H9 (cell line): ENCODE measurements at regions not wholly inside any gene's neighbourhood (a gene's known extent, or its start where the extent isn't known, plus 50 kb on each side); places are given as distances from the start of the nearest gene placed in this dataset.

ENCODE experiments used
- DNase-seq: peaks from one replicate; pipeline ENCODE4 v3.0.0-alpha.2; 2017
- H2AFZ ChIP-seq: one replicate; pipeline ENCODE4 v1.6.1; 2013; ENCODE audit warnings: mild to moderate bottlenecking, low read length, control low read depth, moderate library complexity
- H2AK5ac ChIP-seq: 2 replicates; pipeline ENCODE4 v1.6.1; 2013; ENCODE audit warnings: low read length, control low read depth, mixed read lengths; ENCODE audit not compliant: insufficient read length
- H2BK120ac ChIP-seq: one replicate; pipeline ENCODE4 v1.6.1; 2013; ENCODE audit warnings: low read depth, mild to moderate bottlenecking, low read length, control low read depth, inconsistent platforms; ENCODE audit not compliant: poor library complexity, severe bottlenecking
- H2BK12ac ChIP-seq: 2 replicates; pipeline ENCODE4 v1.6.1; 2013; ENCODE audit warnings: low read length, control low read depth, mixed read lengths, low read depth; ENCODE audit not compliant: insufficient read length
- H2BK15ac ChIP-seq: 2 replicates; pipeline ENCODE4 v1.6.1; 2013; ENCODE audit warnings: low read depth, low read length, control low read depth
- H2BK20ac ChIP-seq: one replicate; pipeline ENCODE4 v1.6.1; 2013; ENCODE audit warnings: low read depth, mild to moderate bottlenecking, low read length, control low read depth, inconsistent platforms; ENCODE audit not compliant: poor library complexity, severe bottlenecking
- H2BK5ac ChIP-seq: 2 replicates; pipeline ENCODE4 v1.6.1; 2013; ENCODE audit warnings: low read length, control low read depth, mixed read lengths; ENCODE audit not compliant: insufficient read length
- H3K14ac ChIP-seq: 2 replicates; pipeline ENCODE4 v1.6.1; 2013; ENCODE audit warnings: low read length, control low read depth; ENCODE audit not compliant: insufficient read depth
- H3K18ac ChIP-seq: 2 replicates; pipeline ENCODE4 v1.6.1; 2013; ENCODE audit warnings: low read depth, mild to moderate bottlenecking, mixed read lengths, low read length, control low read depth; ENCODE audit not compliant: insufficient read length
- H3K23ac ChIP-seq: 2 replicates; pipeline ENCODE4 v1.6.1; 2013; ENCODE audit warnings: low read length, control low read depth, mixed read lengths, low read depth; ENCODE audit not compliant: insufficient read length
- H3K23me2 ChIP-seq: 2 replicates; pipeline ENCODE4 v1.6.1; 2013; ENCODE audit warnings: low read depth, mild to moderate bottlenecking, mixed read lengths, low read length, control low read depth; ENCODE audit not compliant: insufficient read length, poor library complexity, severe bottlenecking
- H3K27ac ChIP-seq: 2 replicates; pipeline ENCODE4 v1.5.1; 2013; ENCODE audit warnings: low read length, control low read depth, mixed read lengths, low read depth; ENCODE audit not compliant: insufficient read length
- H3K27me3 ChIP-seq: 2 replicates; pipeline ENCODE4 v1.6.1; 2013; ENCODE audit warnings: low read length, control low read depth, inconsistent platforms; ENCODE audit not compliant: insufficient read depth
- H3K4ac ChIP-seq: 2 replicates; pipeline ENCODE4 v1.6.1; 2013; ENCODE audit warnings: low read depth, mild to moderate bottlenecking, control low read depth, inconsistent platforms, low read length, moderate library complexity
- H3K4me1 ChIP-seq: 2 replicates; pipeline ENCODE4 v1.6.1; 2013; ENCODE audit warnings: low read length, control low read depth, inconsistent platforms; ENCODE audit not compliant: insufficient read depth
- H3K4me2 ChIP-seq: 2 replicates; pipeline ENCODE4 v1.6.1; 2013; ENCODE audit warnings: low read length, control low read depth, mixed read lengths; ENCODE audit not compliant: insufficient read length, insufficient read depth
- H3K56ac ChIP-seq: 2 replicates; pipeline ENCODE4 v1.6.1; 2013; ENCODE audit warnings: low read depth, mild to moderate bottlenecking, mixed read lengths, low read length, control low read depth; ENCODE audit not compliant: insufficient read length
- H3K79me1 ChIP-seq: 2 replicates; pipeline ENCODE4 v1.6.1; 2013; ENCODE audit warnings: low read depth, mild to moderate bottlenecking, moderate library complexity, low read length, control low read depth, inconsistent platforms; ENCODE audit not compliant: insufficient read depth, poor library complexity, severe bottlenecking
- H3K79me2 ChIP-seq: 2 replicates; pipeline ENCODE4 v1.6.1; 2013; ENCODE audit warnings: low read length, control low read depth, inconsistent platforms; ENCODE audit not compliant: insufficient read depth
- H3K9ac ChIP-seq: 2 replicates; pipeline ENCODE4 v1.6.1; 2013; ENCODE audit warnings: low read length, control low read depth, mixed read lengths; ENCODE audit not compliant: insufficient read length; ENCODE audit errors: extremely low read depth
- H3K9me3 ChIP-seq: one replicate; pipeline ENCODE4 v1.6.1; 2013; ENCODE audit warnings: low read depth, low read length, inconsistent platforms; ENCODE audit not compliant: control insufficient read depth
- H3T11ph ChIP-seq: one replicate; pipeline ENCODE4 v1.6.1; 2013; ENCODE audit warnings: mild to moderate bottlenecking, low read length, control low read depth, inconsistent platforms
- H4K20me1 ChIP-seq: one replicate; pipeline ENCODE4 v1.6.1; 2013; ENCODE audit not compliant: control insufficient read depth, insufficient read length, insufficient read depth
- H4K5ac ChIP-seq: 2 replicates; pipeline ENCODE4 v1.6.1; 2013; ENCODE audit warnings: low read depth, mild to moderate bottlenecking, mixed read lengths, low read length, control low read depth; ENCODE audit not compliant: insufficient read length
- H4K8ac ChIP-seq: replicated peaks from 2 replicates; pipeline ENCODE4 v1.6.1; 2013; ENCODE audit warnings: low read length, control low read depth, mixed read lengths, low read depth; ENCODE audit not compliant: insufficient read length
- H4K91ac ChIP-seq: 2 replicates; pipeline ENCODE4 v1.6.1; 2013; ENCODE audit warnings: low read depth, mild to moderate bottlenecking, moderate library complexity, mixed read lengths, low read length, control low read depth; ENCODE audit not compliant: insufficient read length
- H3K27ac Mint-ChIP-seq, 3 experiments: 2 replicates in 2 of 3; 3 replicates in 1 of 3; pipeline ENCODE4 v1.8.0; 2020 to 2021; ENCODE audit warnings: mixed read lengths in 3 of 3, mild to moderate bottlenecking in 1 of 3, moderate library complexity in 1 of 3
- H3K27me3 Mint-ChIP-seq: 2 replicates; pipeline ENCODE4 v1.8.0; 2021; ENCODE audit warnings: low read depth, mild to moderate bottlenecking, moderate library complexity, mixed read lengths
- H3K36me3 Mint-ChIP-seq, 3 experiments: 2 replicates in 2 of 3; 3 replicates in 1 of 3; pipeline ENCODE4 v1.8.0; 2020 to 2021; ENCODE audit warnings: low read depth in 3 of 3, mixed read lengths in 3 of 3; ENCODE audit not compliant: insufficient read depth in 1 of 3
- H3K4me1 Mint-ChIP-seq, 2 experiments: 2 replicates each; pipeline ENCODE4 v1.8.0; 2020; ENCODE audit warnings: mixed read lengths in 2 of 2
- H3K4me3 Mint-ChIP-seq, 2 experiments: 2 replicates in 1 of 2; 3 replicates in 1 of 2; pipeline ENCODE4 v1.8.0; 2020 to 2021; ENCODE audit warnings: mild to moderate bottlenecking in 2 of 2, mixed read lengths in 2 of 2, moderate library complexity in 1 of 2
- H3K9me3 Mint-ChIP-seq, 2 experiments: 2 replicates in 1 of 2; 3 replicates in 1 of 2; pipeline ENCODE4 v1.8.0; 2020; ENCODE audit warnings: mild to moderate bottlenecking in 2 of 2, mixed read lengths in 2 of 2, moderate library complexity in 1 of 2
- WGBS: extraction: QIAGEN DNeasy Blood & Tissue Kit; methylation state at CpG from one replicate; pipeline ENCODE4 v1.1.7; 2013; ENCODE audit warnings: missing lambda C conversion rate, low lambda C conversion rate, mixed read lengths; ENCODE audit not compliant: insufficient read length; ENCODE audit errors: extremely low coverage; 5-methylcytosine and 5-hydroxymethylcytosine counted together
- TF ChIP-seq, protein P1 (sequence below): fragments of 200-600 bp; sonication (generic); conservative IDR thresholded peaks from 3 replicates; pipeline ENCODE4 v1.8.0; 2021; ENCODE audit warnings: antibody characterized with exemption, mild to moderate bottlenecking

GRCh38 chr3:28191363-28191762 is 50.1 kb upstream of the CMC1 start:
- Histone ChIP-seq H3K23ac (no peak overlapping the region), H3K9me3 (no peaks in the 10 kb centered on the region)
- TF ChIP-seq, protein P1, sequence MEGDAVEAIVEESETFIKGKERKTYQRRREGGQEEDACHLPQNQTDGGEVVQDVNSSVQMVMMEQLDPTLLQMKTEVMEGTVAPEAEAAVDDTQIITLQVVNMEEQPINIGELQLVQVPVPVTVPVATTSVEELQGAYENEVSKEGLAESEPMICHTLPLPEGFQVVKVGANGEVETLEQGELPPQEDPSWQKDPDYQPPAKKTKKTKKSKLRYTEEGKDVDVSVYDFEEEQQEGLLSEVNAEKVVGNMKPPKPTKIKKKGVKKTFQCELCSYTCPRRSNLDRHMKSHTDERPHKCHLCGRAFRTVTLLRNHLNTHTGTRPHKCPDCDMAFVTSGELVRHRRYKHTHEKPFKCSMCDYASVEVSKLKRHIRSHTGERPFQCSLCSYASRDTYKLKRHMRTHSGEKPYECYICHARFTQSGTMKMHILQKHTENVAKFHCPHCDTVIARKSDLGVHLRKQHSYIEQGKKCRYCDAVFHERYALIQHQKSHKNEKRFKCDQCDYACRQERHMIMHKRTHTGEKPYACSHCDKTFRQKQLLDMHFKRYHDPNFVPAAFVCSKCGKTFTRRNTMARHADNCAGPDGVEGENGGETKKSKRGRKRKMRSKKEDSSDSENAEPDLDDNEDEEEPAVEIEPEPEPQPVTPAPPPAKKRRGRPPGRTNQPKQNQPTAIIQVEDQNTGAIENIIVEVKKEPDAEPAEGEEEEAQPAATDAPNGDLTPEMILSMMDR, result no peak

More at GRCh38 chr3:28191363-28191762, 50.1 kb upstream of the CMC1 start:
- Histone ChIP-seq H2BK15ac (no peak overlapping the region), H2BK120ac (no peak overlapping the region), H2BK5ac (no peak overlapping the region), H2BK20ac (no peak overlapping the region), H3K56ac (no peak overlapping the region), H3K18ac (no peak overlapping the region), H3K9ac (no peak overlapping the region), H4K20me1 (no peaks in the 10 kb centered on the region), H3K4ac (no peak overlapping the region), H3K79me1 (no peaks in the 10 kb centered on the region), H4K5ac (no peak overlapping the region), H3T11ph (no peak overlapping the region), H2AK5ac (no peak overlapping the region), H3K27me3 (no peaks in the 10 kb centered on the region), H3K23me2 (no peaks in the 10 kb centered on the region), H2AFZ (no peak overlapping the region), H3K79me2 (no peaks in the 10 kb centered on the region), H4K8ac (no peak overlapping the region), H3K4me2 (no peak overlapping the region), H3K14ac (no peak overlapping the region), H4K91ac (no peak overlapping the region), H2BK12ac (no peak overlapping the region), H3K4me1 (no peaks in the 10 kb centered on the region), H3K27ac (no peak overlapping the region)
- DNase-seq, result no peak
- no peaks in the 10 kb centered on the region for H3K27me3 Mint-ChIP-seq
- H3K4me1 Mint-ChIP-seq, result no peaks in the 10 kb centered on the region
- H3K9me3 Mint-ChIP-seq, result no peaks in the 10 kb centered on the region
- no peaks in the 10 kb centered on the region for H3K36me3 Mint-ChIP-seq
- no CpG with 5 or more reads among the region's 2 CpGs for WGBS
- no peak overlapping the region for H3K4me3 Mint-ChIP-seq
- H3K27ac Mint-ChIP-seq, result no peak overlapping the region
